GM12801 (cell line): ENCODE measurements at regions not wholly inside any gene's neighbourhood (a gene's known extent, or its start where the extent isn't known, plus 50 kb on each side); places are given as distances from the start of the nearest gene placed in this dataset.

Experiments used
- TF ChIP-seq, protein P1 (sequence below): IDR thresholded peaks from one replicate; pipeline ENCODE4 v1.5.1; 2011; ENCODE audit warnings: control low read depth; ENCODE audit not compliant: insufficient read length; ENCODE audit errors: extremely low read depth

DNA sequence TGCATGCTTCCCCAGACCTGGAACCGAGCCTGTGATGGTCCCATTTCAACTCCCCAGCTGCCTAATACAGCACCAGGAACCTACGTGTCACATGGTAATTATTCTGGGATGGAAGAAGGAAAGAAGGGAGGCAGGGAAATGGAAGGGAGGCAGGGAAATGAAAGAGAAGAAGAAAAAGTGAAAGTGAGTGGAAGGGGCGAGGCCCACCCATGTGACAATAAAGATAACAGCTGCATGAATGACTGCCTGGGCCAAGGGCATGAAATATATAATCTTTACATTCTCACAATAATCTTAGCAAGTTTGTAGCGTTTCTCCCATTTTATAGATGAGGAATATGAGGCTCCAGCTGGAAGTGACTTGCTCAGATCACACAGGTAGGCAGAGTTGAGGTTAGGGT, 245.0 kb upstream of the PWP1 start:
- TF ChIP-seq, protein P1, sequence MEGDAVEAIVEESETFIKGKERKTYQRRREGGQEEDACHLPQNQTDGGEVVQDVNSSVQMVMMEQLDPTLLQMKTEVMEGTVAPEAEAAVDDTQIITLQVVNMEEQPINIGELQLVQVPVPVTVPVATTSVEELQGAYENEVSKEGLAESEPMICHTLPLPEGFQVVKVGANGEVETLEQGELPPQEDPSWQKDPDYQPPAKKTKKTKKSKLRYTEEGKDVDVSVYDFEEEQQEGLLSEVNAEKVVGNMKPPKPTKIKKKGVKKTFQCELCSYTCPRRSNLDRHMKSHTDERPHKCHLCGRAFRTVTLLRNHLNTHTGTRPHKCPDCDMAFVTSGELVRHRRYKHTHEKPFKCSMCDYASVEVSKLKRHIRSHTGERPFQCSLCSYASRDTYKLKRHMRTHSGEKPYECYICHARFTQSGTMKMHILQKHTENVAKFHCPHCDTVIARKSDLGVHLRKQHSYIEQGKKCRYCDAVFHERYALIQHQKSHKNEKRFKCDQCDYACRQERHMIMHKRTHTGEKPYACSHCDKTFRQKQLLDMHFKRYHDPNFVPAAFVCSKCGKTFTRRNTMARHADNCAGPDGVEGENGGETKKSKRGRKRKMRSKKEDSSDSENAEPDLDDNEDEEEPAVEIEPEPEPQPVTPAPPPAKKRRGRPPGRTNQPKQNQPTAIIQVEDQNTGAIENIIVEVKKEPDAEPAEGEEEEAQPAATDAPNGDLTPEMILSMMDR = no peak

DNA sequence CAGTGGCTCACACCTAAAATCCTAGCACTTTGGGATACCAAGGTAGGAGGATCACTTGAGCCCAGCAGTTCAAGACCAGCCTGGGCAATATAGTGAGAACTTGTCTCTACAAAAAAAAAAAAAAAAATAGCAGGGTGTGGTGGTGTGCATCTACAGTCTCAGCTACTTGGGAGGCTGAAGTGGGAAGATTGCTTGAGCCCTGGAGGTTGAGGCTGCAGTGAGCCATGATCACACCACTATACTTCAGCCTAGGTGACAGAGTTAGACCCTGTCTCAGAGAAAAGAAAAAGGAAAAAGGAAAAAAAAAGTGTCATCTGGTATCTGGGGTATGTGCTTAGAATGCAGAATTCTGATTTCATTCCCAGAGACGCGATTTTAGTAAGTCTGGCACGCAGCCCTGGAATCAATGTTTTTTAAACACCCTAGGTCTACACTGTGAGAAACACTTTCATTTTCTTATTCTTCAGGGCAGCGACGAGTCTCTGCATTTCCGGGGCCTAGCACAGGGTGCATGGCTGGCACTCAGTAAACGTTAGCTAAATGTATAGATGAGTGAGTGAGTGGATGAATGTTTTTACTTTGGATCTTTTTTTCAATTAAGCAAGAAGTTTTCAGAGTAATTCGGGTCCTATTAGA, 243.8 kb upstream of the PWP1 start:
- TF ChIP-seq, protein P1 = no peak

DNA sequence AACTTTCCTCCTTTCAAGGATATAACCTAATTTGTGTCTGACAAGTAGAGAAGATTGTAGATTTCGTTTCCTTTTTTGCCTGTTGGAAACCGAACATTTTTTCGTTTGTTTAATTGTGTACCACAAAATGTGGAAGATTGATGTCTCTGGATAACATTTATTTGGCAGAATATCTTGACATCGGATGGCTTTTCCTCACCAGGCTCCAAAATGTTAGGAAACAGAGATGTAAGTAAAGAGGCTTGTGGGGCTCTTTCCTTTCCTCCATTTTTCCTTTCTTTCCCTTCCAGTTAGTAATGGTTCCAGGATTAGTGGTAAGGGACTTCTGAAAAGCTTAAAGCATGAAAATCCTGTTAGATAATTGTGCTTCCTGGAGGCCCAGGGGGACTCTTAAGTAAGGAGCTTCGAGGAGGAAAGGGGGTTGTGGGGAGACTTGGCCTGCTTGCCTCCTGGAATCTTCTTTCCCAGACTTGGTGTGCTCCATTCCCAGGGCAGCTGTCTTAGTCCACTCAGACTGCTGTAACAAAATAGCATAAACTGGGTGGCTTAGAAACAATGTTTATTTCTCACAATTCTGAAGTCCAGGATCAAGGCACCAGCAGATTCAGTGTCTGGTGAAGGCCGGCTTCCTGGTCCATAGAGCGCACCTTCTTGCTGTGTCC, 243.1 kb upstream of the PWP1 start:
- TF ChIP-seq, protein P1 = no peak

DNA sequence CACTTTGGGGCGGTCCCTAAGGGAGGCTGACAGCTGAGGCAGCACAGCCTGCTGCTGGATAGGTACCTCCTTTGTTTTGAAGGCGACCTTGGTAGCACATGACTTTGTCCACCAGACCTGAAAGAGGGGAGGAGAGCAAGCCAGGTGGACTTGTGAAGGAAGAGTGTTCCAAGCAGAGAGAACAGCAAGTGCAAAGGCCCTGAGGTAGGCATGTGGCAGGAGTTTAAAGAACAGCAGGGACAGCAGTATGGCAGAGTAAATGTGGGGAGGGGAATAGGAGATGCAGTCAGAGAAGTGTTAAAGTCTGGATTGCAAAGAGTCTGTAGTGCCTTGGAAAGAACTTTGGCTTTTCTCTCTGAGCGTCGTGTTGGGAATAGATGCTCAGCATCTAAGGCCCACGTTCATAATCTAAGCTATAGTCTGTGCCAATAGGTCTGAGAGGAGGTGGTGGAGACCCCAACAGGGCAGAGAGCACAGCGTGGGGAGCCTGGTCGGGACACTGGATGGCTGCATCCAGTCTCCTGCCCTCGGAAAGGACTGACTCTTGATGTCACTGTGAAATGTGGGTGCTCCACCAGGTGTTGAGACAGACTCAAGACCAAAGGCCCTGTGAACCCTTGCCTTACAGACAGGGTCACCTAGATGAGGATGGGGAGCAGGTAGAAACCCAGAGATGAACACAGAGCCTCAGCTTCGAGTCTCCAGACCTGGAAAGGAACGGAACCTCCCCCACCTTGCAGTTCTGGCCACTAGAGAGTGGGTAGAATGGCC, 242.1 kb upstream of the PWP1 start:
- TF ChIP-seq, protein P1 = no peak

DNA sequence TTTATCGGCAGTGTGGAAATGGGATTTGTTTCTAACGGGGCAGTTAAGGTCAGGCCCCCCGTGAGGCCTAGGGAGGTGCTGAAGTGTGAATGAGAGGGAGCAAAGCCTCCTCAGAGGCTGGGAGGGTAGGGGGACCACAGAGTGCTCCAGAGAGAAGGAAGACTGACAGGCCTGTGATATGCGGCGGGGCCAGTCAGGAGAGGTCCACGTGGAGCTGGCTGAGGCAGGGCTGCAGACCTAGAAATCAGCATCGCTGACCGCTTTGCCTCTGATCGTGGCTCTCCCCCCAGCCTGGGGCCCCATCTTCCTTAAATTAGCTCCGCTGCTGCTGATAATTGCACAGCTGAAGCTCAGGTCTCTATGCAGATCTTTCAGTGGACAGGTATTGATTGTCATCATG, 240.8 kb upstream of the PWP1 start:
- TF ChIP-seq, protein P1 = no peak

DNA sequence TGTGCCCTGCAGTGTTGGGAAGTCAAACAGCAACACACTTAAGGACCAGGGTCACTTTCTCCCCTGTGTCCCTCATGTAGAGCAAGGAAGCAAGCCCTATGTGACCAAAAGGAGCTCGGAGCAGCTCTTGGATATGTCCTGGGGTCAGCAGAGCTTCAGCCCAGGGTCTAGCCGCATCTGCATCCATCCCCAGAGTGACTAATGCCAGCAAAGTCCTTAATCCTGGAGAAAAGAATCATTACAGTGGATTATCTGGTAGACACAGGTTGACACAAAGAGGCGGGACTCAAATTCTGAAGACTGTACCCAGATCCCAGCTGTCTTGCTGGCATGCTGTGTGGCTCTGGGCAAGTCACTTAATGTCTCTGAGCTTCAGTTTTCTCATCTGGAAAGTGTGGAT, 239.1 kb upstream of the PWP1 start:
- TF ChIP-seq, protein P1 = no peak

DNA sequence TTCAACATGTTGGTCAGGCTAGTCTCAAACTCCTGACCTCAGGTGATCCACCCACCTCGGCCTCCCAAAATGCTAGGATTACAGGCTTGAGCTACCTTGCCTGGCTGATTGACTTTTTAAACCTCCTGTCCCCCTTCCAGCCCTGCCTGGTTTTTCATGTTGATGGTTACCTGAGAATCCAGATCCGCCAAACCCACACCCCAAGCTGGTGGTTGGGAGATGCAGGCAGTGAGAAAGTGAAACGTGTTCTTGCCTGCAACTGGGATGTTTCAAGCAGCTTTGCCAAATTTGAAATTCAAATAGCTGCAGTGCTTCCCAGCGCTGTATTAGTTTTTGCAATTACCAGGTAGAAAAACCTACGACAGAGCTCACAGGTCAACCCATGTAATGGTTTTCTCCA, 238.3 kb upstream of the PWP1 start:
- TF ChIP-seq, protein P1 = no peak
